H9 (cell line): ENCODE measurements at regions not wholly inside any gene's neighbourhood (a gene's known extent, or its start where the extent isn't known, plus 50 kb on each side); places are given as distances from the start of the nearest gene placed in this dataset.

ENCODE experiments used
- DNase-seq: peaks from one replicate; pipeline ENCODE4 v3.0.0-alpha.2; 2017
- H2AFZ ChIP-seq: one replicate; pipeline ENCODE4 v1.6.1; 2013; ENCODE audit warnings: mild to moderate bottlenecking, low read length, control low read depth, moderate library complexity
- H2AK5ac ChIP-seq: 2 replicates; pipeline ENCODE4 v1.6.1; 2013; ENCODE audit warnings: low read length, control low read depth, mixed read lengths; ENCODE audit not compliant: insufficient read length
- H2BK120ac ChIP-seq: one replicate; pipeline ENCODE4 v1.6.1; 2013; ENCODE audit warnings: low read depth, mild to moderate bottlenecking, low read length, control low read depth, inconsistent platforms; ENCODE audit not compliant: poor library complexity, severe bottlenecking
- H2BK12ac ChIP-seq: 2 replicates; pipeline ENCODE4 v1.6.1; 2013; ENCODE audit warnings: low read length, control low read depth, mixed read lengths, low read depth; ENCODE audit not compliant: insufficient read length
- H2BK15ac ChIP-seq: 2 replicates; pipeline ENCODE4 v1.6.1; 2013; ENCODE audit warnings: low read depth, low read length, control low read depth
- H2BK20ac ChIP-seq: one replicate; pipeline ENCODE4 v1.6.1; 2013; ENCODE audit warnings: low read depth, mild to moderate bottlenecking, low read length, control low read depth, inconsistent platforms; ENCODE audit not compliant: poor library complexity, severe bottlenecking
- H2BK5ac ChIP-seq: 2 replicates; pipeline ENCODE4 v1.6.1; 2013; ENCODE audit warnings: low read length, control low read depth, mixed read lengths; ENCODE audit not compliant: insufficient read length
- H3K14ac ChIP-seq: 2 replicates; pipeline ENCODE4 v1.6.1; 2013; ENCODE audit warnings: low read length, control low read depth; ENCODE audit not compliant: insufficient read depth
- H3K18ac ChIP-seq: 2 replicates; pipeline ENCODE4 v1.6.1; 2013; ENCODE audit warnings: low read depth, mild to moderate bottlenecking, mixed read lengths, low read length, control low read depth; ENCODE audit not compliant: insufficient read length
- H3K23ac ChIP-seq: 2 replicates; pipeline ENCODE4 v1.6.1; 2013; ENCODE audit warnings: low read length, control low read depth, mixed read lengths, low read depth; ENCODE audit not compliant: insufficient read length
- H3K23me2 ChIP-seq: 2 replicates; pipeline ENCODE4 v1.6.1; 2013; ENCODE audit warnings: low read depth, mild to moderate bottlenecking, mixed read lengths, low read length, control low read depth; ENCODE audit not compliant: insufficient read length, poor library complexity, severe bottlenecking
- H3K27ac ChIP-seq: 2 replicates; pipeline ENCODE4 v1.5.1; 2013; ENCODE audit warnings: low read length, control low read depth, mixed read lengths, low read depth; ENCODE audit not compliant: insufficient read length
- H3K27me3 ChIP-seq: 2 replicates; pipeline ENCODE4 v1.6.1; 2013; ENCODE audit warnings: low read length, control low read depth, inconsistent platforms; ENCODE audit not compliant: insufficient read depth
- H3K4ac ChIP-seq: 2 replicates; pipeline ENCODE4 v1.6.1; 2013; ENCODE audit warnings: low read depth, mild to moderate bottlenecking, control low read depth, inconsistent platforms, low read length, moderate library complexity
- H3K4me1 ChIP-seq: 2 replicates; pipeline ENCODE4 v1.6.1; 2013; ENCODE audit warnings: low read length, control low read depth, inconsistent platforms; ENCODE audit not compliant: insufficient read depth
- H3K4me2 ChIP-seq: 2 replicates; pipeline ENCODE4 v1.6.1; 2013; ENCODE audit warnings: low read length, control low read depth, mixed read lengths; ENCODE audit not compliant: insufficient read length, insufficient read depth
- H3K56ac ChIP-seq: 2 replicates; pipeline ENCODE4 v1.6.1; 2013; ENCODE audit warnings: low read depth, mild to moderate bottlenecking, mixed read lengths, low read length, control low read depth; ENCODE audit not compliant: insufficient read length
- H3K79me1 ChIP-seq: 2 replicates; pipeline ENCODE4 v1.6.1; 2013; ENCODE audit warnings: low read depth, mild to moderate bottlenecking, moderate library complexity, low read length, control low read depth, inconsistent platforms; ENCODE audit not compliant: insufficient read depth, poor library complexity, severe bottlenecking
- H3K79me2 ChIP-seq: 2 replicates; pipeline ENCODE4 v1.6.1; 2013; ENCODE audit warnings: low read length, control low read depth, inconsistent platforms; ENCODE audit not compliant: insufficient read depth
- H3K9ac ChIP-seq: 2 replicates; pipeline ENCODE4 v1.6.1; 2013; ENCODE audit warnings: low read length, control low read depth, mixed read lengths; ENCODE audit not compliant: insufficient read length; ENCODE audit errors: extremely low read depth
- H3K9me3 ChIP-seq: one replicate; pipeline ENCODE4 v1.6.1; 2013; ENCODE audit warnings: low read depth, low read length, inconsistent platforms; ENCODE audit not compliant: control insufficient read depth
- H3T11ph ChIP-seq: one replicate; pipeline ENCODE4 v1.6.1; 2013; ENCODE audit warnings: mild to moderate bottlenecking, low read length, control low read depth, inconsistent platforms
- H4K20me1 ChIP-seq: one replicate; pipeline ENCODE4 v1.6.1; 2013; ENCODE audit not compliant: control insufficient read depth, insufficient read length, insufficient read depth
- H4K5ac ChIP-seq: 2 replicates; pipeline ENCODE4 v1.6.1; 2013; ENCODE audit warnings: low read depth, mild to moderate bottlenecking, mixed read lengths, low read length, control low read depth; ENCODE audit not compliant: insufficient read length
- H4K8ac ChIP-seq: replicated peaks from 2 replicates; pipeline ENCODE4 v1.6.1; 2013; ENCODE audit warnings: low read length, control low read depth, mixed read lengths, low read depth; ENCODE audit not compliant: insufficient read length
- H4K91ac ChIP-seq: 2 replicates; pipeline ENCODE4 v1.6.1; 2013; ENCODE audit warnings: low read depth, mild to moderate bottlenecking, moderate library complexity, mixed read lengths, low read length, control low read depth; ENCODE audit not compliant: insufficient read length
- H3K27ac Mint-ChIP-seq, 3 experiments: 2 replicates in 2 of 3; 3 replicates in 1 of 3; pipeline ENCODE4 v1.8.0; 2020 to 2021; ENCODE audit warnings: mixed read lengths in 3 of 3, mild to moderate bottlenecking in 1 of 3, moderate library complexity in 1 of 3
- H3K27me3 Mint-ChIP-seq: 2 replicates; pipeline ENCODE4 v1.8.0; 2021; ENCODE audit warnings: low read depth, mild to moderate bottlenecking, moderate library complexity, mixed read lengths
- H3K36me3 Mint-ChIP-seq, 3 experiments: 2 replicates in 2 of 3; 3 replicates in 1 of 3; pipeline ENCODE4 v1.8.0; 2020 to 2021; ENCODE audit warnings: low read depth in 3 of 3, mixed read lengths in 3 of 3; ENCODE audit not compliant: insufficient read depth in 1 of 3
- H3K4me1 Mint-ChIP-seq, 2 experiments: 2 replicates each; pipeline ENCODE4 v1.8.0; 2020; ENCODE audit warnings: mixed read lengths in 2 of 2
- H3K4me3 Mint-ChIP-seq, 2 experiments: 2 replicates in 1 of 2; 3 replicates in 1 of 2; pipeline ENCODE4 v1.8.0; 2020 to 2021; ENCODE audit warnings: mild to moderate bottlenecking in 2 of 2, mixed read lengths in 2 of 2, moderate library complexity in 1 of 2
- H3K9me3 Mint-ChIP-seq, 2 experiments: 2 replicates in 1 of 2; 3 replicates in 1 of 2; pipeline ENCODE4 v1.8.0; 2020; ENCODE audit warnings: mild to moderate bottlenecking in 2 of 2, mixed read lengths in 2 of 2, moderate library complexity in 1 of 2
- WGBS: extraction: QIAGEN DNeasy Blood & Tissue Kit; methylation state at CpG from one replicate; pipeline ENCODE4 v1.1.7; 2013; ENCODE audit warnings: missing lambda C conversion rate, low lambda C conversion rate, mixed read lengths; ENCODE audit not compliant: insufficient read length; ENCODE audit errors: extremely low coverage; 5-methylcytosine and 5-hydroxymethylcytosine counted together
- TF ChIP-seq, protein P1 (sequence below): fragments of 200-600 bp; sonication (generic); conservative IDR thresholded peaks from 3 replicates; pipeline ENCODE4 v1.8.0; 2021; ENCODE audit warnings: antibody characterized with exemption, mild to moderate bottlenecking

DNA sequence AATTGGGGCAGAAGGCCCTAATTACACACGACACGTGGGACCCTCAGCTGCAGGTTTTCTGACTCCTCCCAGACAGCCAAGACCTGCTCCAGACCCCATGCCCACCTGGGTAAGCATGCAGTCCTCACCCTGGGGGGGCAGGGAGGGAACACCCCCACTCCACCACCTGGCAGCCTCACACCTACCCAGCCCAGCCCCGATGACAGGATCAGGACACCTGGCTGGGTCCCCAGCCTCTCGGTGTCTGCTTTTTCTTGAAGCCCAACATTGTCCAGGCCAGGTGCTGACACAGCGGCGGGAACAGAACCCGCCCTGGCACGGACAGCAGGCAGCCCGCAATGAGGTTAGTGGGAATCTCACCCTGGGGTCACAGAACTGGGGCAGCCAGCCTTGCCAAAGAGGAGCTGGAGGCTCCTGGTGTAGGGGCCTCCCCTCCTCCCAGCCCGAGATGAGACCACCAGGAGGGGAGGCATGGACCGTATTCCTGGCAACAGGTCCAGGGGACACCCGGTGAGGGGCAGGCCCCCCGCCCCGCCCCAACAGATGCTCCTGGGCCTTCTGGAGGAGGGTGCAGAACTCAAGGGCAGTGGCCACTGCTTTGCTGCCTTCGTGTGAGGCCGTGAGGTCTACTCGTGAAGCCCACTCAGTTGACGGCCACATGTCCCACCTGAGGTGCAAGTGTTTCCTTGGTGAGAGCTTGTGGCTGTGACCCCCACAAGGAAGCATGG, 103.8 kb downstream of the DLL1 start:
- no peak overlapping the region for H3K14ac ChIP-seq
- no peak overlapping the region for H3K23ac ChIP-seq
- H3K79me2 ChIP-seq: no peaks in the 10 kb centered on the region

More for the DNA sequence above, 103.8 kb downstream of the DLL1 start:
- H3K4me1 Mint-ChIP-seq: no peaks in the 10 kb centered on the region
- Histone ChIP-seq H3K56ac (no peak overlapping the region), H2BK12ac (no peak overlapping the region), H4K20me1 (no peaks in the 10 kb centered on the region), H3K4me2 (no peak overlapping the region), H4K5ac (no peak overlapping the region), H3K9ac (no peak overlapping the region), H3K79me1 (no peaks in the 10 kb centered on the region), H3K9me3 (no peaks in the 10 kb centered on the region), H2BK5ac (no peak overlapping the region), H3K4me1 (no peaks in the 10 kb centered on the region), H2AFZ (no peak overlapping the region), H4K91ac (no peak overlapping the region), H2BK120ac (no peak overlapping the region), H3T11ph (no peak overlapping the region), H2BK15ac (no peak overlapping the region), H3K23me2 (no peaks in the 10 kb centered on the region), H3K27ac (no peak overlapping the region), H3K4ac (no peak overlapping the region), H2BK20ac (no peak overlapping the region), H4K8ac (no peak overlapping the region), H2AK5ac (no peak overlapping the region), H3K18ac (no peak overlapping the region), H3K27me3 (no peaks in the 10 kb centered on the region)
- peaks cover 10% of the 10 kb centered on the region for H3K27me3 Mint-ChIP-seq
- WGBS: no CpG with 5 or more reads among the region's 18 CpGs
- H3K27ac Mint-ChIP-seq: no peak overlapping the region
- no peak overlapping the region for H3K4me3 Mint-ChIP-seq
- peaks cover 5 to 8% of the 10 kb centered on the region in 2 experiments; a peak in 4 of 5 replicates for H3K9me3 Mint-ChIP-seq
- TF ChIP-seq, protein P1, sequence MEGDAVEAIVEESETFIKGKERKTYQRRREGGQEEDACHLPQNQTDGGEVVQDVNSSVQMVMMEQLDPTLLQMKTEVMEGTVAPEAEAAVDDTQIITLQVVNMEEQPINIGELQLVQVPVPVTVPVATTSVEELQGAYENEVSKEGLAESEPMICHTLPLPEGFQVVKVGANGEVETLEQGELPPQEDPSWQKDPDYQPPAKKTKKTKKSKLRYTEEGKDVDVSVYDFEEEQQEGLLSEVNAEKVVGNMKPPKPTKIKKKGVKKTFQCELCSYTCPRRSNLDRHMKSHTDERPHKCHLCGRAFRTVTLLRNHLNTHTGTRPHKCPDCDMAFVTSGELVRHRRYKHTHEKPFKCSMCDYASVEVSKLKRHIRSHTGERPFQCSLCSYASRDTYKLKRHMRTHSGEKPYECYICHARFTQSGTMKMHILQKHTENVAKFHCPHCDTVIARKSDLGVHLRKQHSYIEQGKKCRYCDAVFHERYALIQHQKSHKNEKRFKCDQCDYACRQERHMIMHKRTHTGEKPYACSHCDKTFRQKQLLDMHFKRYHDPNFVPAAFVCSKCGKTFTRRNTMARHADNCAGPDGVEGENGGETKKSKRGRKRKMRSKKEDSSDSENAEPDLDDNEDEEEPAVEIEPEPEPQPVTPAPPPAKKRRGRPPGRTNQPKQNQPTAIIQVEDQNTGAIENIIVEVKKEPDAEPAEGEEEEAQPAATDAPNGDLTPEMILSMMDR: no peak
- DNase-seq: no peak
- peaks cover 0 to 5% (median 3%) of the 10 kb centered on the region in 3 experiments; a peak in 5 of 7 replicates for H3K36me3 Mint-ChIP-seq
